IPS-18a (cell line): ENCODE measurements at regions not wholly inside any gene's neighbourhood (a gene's known extent, or its start where the extent isn't known, plus 50 kb on each side); places are given as distances from the start of the nearest gene placed in this dataset.

Source experiments
- H3K27ac ChIP-seq: one replicate; pipeline ENCODE4 v1.5.1; 2013; ENCODE audit warnings: low read length
- H3K27me3 ChIP-seq: one replicate; pipeline ENCODE4 v1.6.1; 2013; ENCODE audit warnings: mild to moderate bottlenecking, low read length; ENCODE audit not compliant: control insufficient read depth, insufficient read depth
- H3K36me3 ChIP-seq: one replicate; pipeline ENCODE4 v1.6.1; 2013; ENCODE audit warnings: low read depth, low read length; ENCODE audit not compliant: control insufficient read depth
- H3K4me1 ChIP-seq: one replicate; pipeline ENCODE4 v1.6.1; 2013; ENCODE audit warnings: low read depth, low read length; ENCODE audit not compliant: control insufficient read depth
- H3K4me3 ChIP-seq: one replicate; pipeline ENCODE4 v1.5.1; 2013; ENCODE audit warnings: low read length
- H3K9ac ChIP-seq: one replicate; pipeline ENCODE4 v1.6.1; 2013; ENCODE audit warnings: mild to moderate bottlenecking, low read length, moderate library complexity
- H3K9me3 ChIP-seq: one replicate; pipeline ENCODE4 v1.6.1; 2013; ENCODE audit warnings: low read depth, low read length; ENCODE audit not compliant: control insufficient read depth

- Histone ChIP-seq H3K27ac (no peak overlapping the region), H3K4me1 (peaks cover 3% of the 10 kb centered on the region), H3K27me3 (no peaks in the 10 kb centered on the region), H3K9ac (no peak overlapping the region), H3K4me3 (no peak overlapping the region), H3K9me3 (no peaks in the 10 kb centered on the region), H3K36me3 (no peaks in the 10 kb centered on the region)
Measured at GRCh38 chr4:43886196-43886595, 562.4 kb downstream of the KCTD8 start.

- Histone ChIP-seq H3K27ac (no peak overlapping the region), H3K4me1 (no peaks in the 10 kb centered on the region), H3K9ac (no peak overlapping the region), H3K27me3 (no peaks in the 10 kb centered on the region), H3K4me3 (no peak overlapping the region), H3K36me3 (no peaks in the 10 kb centered on the region), H3K9me3 (no peaks in the 10 kb centered on the region)
Measured at GRCh38 chr4:43898836-43899235, 549.8 kb downstream of the KCTD8 start.

GRCh38 chr4:43903456-43903855, 545.2 kb downstream of the KCTD8 start:
- no peak overlapping the region for H3K4me3 ChIP-seq
- H3K27ac ChIP-seq = no peak overlapping the region
- no peaks in the 10 kb centered on the region for H3K9me3 ChIP-seq
- no peaks in the 10 kb centered on the region for H3K36me3 ChIP-seq
- H3K27me3 ChIP-seq = no peaks in the 10 kb centered on the region
- H3K4me1 ChIP-seq = no peaks in the 10 kb centered on the region
- H3K9ac ChIP-seq = no peak overlapping the region

- H3K27me3 ChIP-seq = no peaks in the 10 kb centered on the region
- H3K9me3 ChIP-seq = no peaks in the 10 kb centered on the region
- no peaks in the 10 kb centered on the region for H3K4me1 ChIP-seq
- H3K4me3 ChIP-seq = no peak overlapping the region
- no peak overlapping the region for H3K27ac ChIP-seq
- no peak overlapping the region for H3K9ac ChIP-seq
- H3K36me3 ChIP-seq = no peaks in the 10 kb centered on the region
Measured at GRCh38 chr4:43918377-43918776, 530.2 kb downstream of the KCTD8 start.

GRCh38 chr4:43932448-43932847, 516.2 kb downstream of the KCTD8 start:
- Histone ChIP-seq H3K4me3 (no peak overlapping the region), H3K27me3 (no peaks in the 10 kb centered on the region), H3K9me3 (no peaks in the 10 kb centered on the region), H3K27ac (no peak overlapping the region), H3K36me3 (no peaks in the 10 kb centered on the region), H3K9ac (no peak overlapping the region), H3K4me1 (no peaks in the 10 kb centered on the region)

- Histone ChIP-seq H3K9ac (no peak overlapping the region), H3K9me3 (no peaks in the 10 kb centered on the region), H3K36me3 (no peaks in the 10 kb centered on the region), H3K27me3 (no peaks in the 10 kb centered on the region), H3K4me1 (no peaks in the 10 kb centered on the region), H3K4me3 (no peak overlapping the region), H3K27ac (no peak overlapping the region)
Measured at GRCh38 chr4:43943998-43944397, 504.6 kb downstream of the KCTD8 start.

GRCh38 chr4:43959976-43960375, 488.6 kb downstream of the KCTD8 start:
- H3K27ac ChIP-seq = no peak overlapping the region
- no peaks in the 10 kb centered on the region for H3K27me3 ChIP-seq
- no peaks in the 10 kb centered on the region for H3K4me1 ChIP-seq
- H3K4me3 ChIP-seq = no peak overlapping the region
- no peaks in the 10 kb centered on the region for H3K36me3 ChIP-seq
- no peak overlapping the region for H3K9ac ChIP-seq
- no peaks in the 10 kb centered on the region for H3K9me3 ChIP-seq

GRCh38 chr4:43968011-43968410, 480.6 kb downstream of the KCTD8 start:
- H3K4me3 ChIP-seq = no peak overlapping the region
- no peaks in the 10 kb centered on the region for H3K4me1 ChIP-seq
- H3K36me3 ChIP-seq = no peaks in the 10 kb centered on the region
- H3K27me3 ChIP-seq = no peaks in the 10 kb centered on the region
- no peak overlapping the region for H3K27ac ChIP-seq
- no peak overlapping the region for H3K9ac ChIP-seq
- no peaks in the 10 kb centered on the region for H3K9me3 ChIP-seq

GRCh38 chr4:43983610-43984009, 465.0 kb downstream of the KCTD8 start:
- H3K4me1 ChIP-seq = no peaks in the 10 kb centered on the region
- H3K4me3 ChIP-seq = no peak overlapping the region
- no peaks in the 10 kb centered on the region for H3K27me3 ChIP-seq
- no peak overlapping the region for H3K9ac ChIP-seq
- no peaks in the 10 kb centered on the region for H3K9me3 ChIP-seq
- H3K36me3 ChIP-seq = no peaks in the 10 kb centered on the region
- no peak overlapping the region for H3K27ac ChIP-seq

GRCh38 chr4:43987331-43987944, 461.2 kb downstream of the KCTD8 start:
- Histone ChIP-seq H3K27ac (no peak overlapping the region), H3K4me3 (no peak overlapping the region), H3K36me3 (no peaks in the 10 kb centered on the region), H3K9me3 (no peaks in the 10 kb centered on the region), H3K4me1 (peaks cover 12% of the 10 kb centered on the region), H3K27me3 (no peaks in the 10 kb centered on the region), H3K9ac (no peak overlapping the region)

- Histone ChIP-seq H3K9ac (no peak overlapping the region), H3K4me3 (no peak overlapping the region), H3K27me3 (no peaks in the 10 kb centered on the region), H3K9me3 (no peaks in the 10 kb centered on the region), H3K36me3 (no peaks in the 10 kb centered on the region), H3K4me1 (peaks cover 23% of the 10 kb centered on the region), H3K27ac (no peak overlapping the region)
Measured at GRCh38 chr4:43990551-43990950, 458.1 kb downstream of the KCTD8 start.

- H3K4me1 ChIP-seq = peaks cover 23% of the 10 kb centered on the region
- H3K27me3 ChIP-seq = no peaks in the 10 kb centered on the region
- no peaks in the 10 kb centered on the region for H3K36me3 ChIP-seq
- no peak overlapping the region for H3K4me3 ChIP-seq
- no peak overlapping the region for H3K27ac ChIP-seq
- H3K9me3 ChIP-seq = no peaks in the 10 kb centered on the region
- no peak overlapping the region for H3K9ac ChIP-seq
Measured at GRCh38 chr4:43990963-43991362, 457.6 kb downstream of the KCTD8 start.
